GM18907 (cell line): ENCODE measurements at regions not wholly inside any gene's neighbourhood (a gene's known extent, or its start where the extent isn't known, plus 50 kb on each side); places are given as distances from the start of the nearest gene placed in this dataset.

Experiments
- ATAC-seq: cut with Tn5 transposase; IDR thresholded peaks from one replicate; pipeline ENCODE4 v1.9.1; 2021; ENCODE audit warnings: mild to moderate bottlenecking, moderate library complexity; ENCODE audit not compliant: unreplicated experiment

- no peak for ATAC-seq
Measured at GRCh38 chr21:22871692-22872091, 1873.5 kb downstream of the NCAM2 start.

- ATAC-seq = no peak
Measured at GRCh38 chr21:22880573-22880972, 1882.4 kb downstream of the NCAM2 start.

- no peak for ATAC-seq
Measured at GRCh38 chr21:22881131-22881530, 1882.9 kb downstream of the NCAM2 start.

GRCh38 chr21:22885079-22885478 is 1886.9 kb downstream of the NCAM2 start:
- ATAC-seq = no peak

GRCh38 chr21:22885614-22886013 is 1887.4 kb downstream of the NCAM2 start:
- ATAC-seq = no peak

GRCh38 chr21:22889445-22889844 is 1891.2 kb downstream of the NCAM2 start:
- ATAC-seq = no peak

GRCh38 chr21:22890656-22891055 is 1892.4 kb downstream of the NCAM2 start:
- ATAC-seq = no peak

GRCh38 chr21:22892028-22892427 is 1893.8 kb downstream of the NCAM2 start:
- no peak for ATAC-seq

- no peak for ATAC-seq
Measured at GRCh38 chr21:22892740-22893139, 1894.5 kb downstream of the NCAM2 start.

- ATAC-seq = no peak
Measured at GRCh38 chr21:22898051-22898665, 1899.9 kb downstream of the NCAM2 start.

GRCh38 chr21:22900490-22900889 is 1902.3 kb downstream of the NCAM2 start:
- no peak for ATAC-seq

- ATAC-seq = no peak
Measured at GRCh38 chr21:22903851-22904250, 1905.6 kb downstream of the NCAM2 start.

- ATAC-seq = no peak
Measured at GRCh38 chr21:22904385-22904784, 1906.2 kb downstream of the NCAM2 start.

- ATAC-seq = no peak
Measured at GRCh38 chr21:22925032-22925431, 1926.8 kb downstream of the NCAM2 start.

- ATAC-seq = no peak
Measured at GRCh38 chr21:22927469-22927868, 1929.3 kb downstream of the NCAM2 start.

GRCh38 chr21:22941779-22942490 is 1943.7 kb downstream of the NCAM2 start:
- ATAC-seq = no peak

- no peak for ATAC-seq
Measured at GRCh38 chr21:22955559-22955958, 1957.3 kb downstream of the NCAM2 start.

GRCh38 chr21:22961258-22961657 is 1963.0 kb downstream of the NCAM2 start:
- ATAC-seq = no peak

- no peak for ATAC-seq
Measured at GRCh38 chr21:22965455-22966135, 1967.4 kb downstream of the NCAM2 start.

- no peak for ATAC-seq
Measured at GRCh38 chr21:22981819-22982218, 1983.6 kb downstream of the NCAM2 start.

GRCh38 chr21:22993144-22993543 is 1994.9 kb downstream of the NCAM2 start:
- ATAC-seq = no peak
